AG04450 (cell line): ENCODE measurements at regions not wholly inside any gene's neighbourhood (a gene's known extent, or its start where the extent isn't known, plus 50 kb on each side); places are given as distances from the start of the nearest gene placed in this dataset.

ENCODE experiments used
- CTCF ChIA-PET: fragments of 300-600, 350-600 bp; formaldehyde crosslinking; extraction: SDS; loops from one replicate; lab custom pipeline; 2022; ENCODE audit warnings: antibody characterized with exemption, inconsistent platforms; lab: Charles Lee
- POLR2A ChIA-PET: fragments of 350-600 bp; formaldehyde crosslinking; extraction: SDS; loops from one replicate; lab custom pipeline; 2021; ENCODE audit warnings: antibody characterized with exemption, inconsistent platforms; lab: Yijun Ruan, JAX
- DNase-seq: peaks from one replicate; pipeline ENCODE4 v3.0.0-alpha.2; 2011; ENCODE audit warnings: low read depth, low spot score
- H3K27ac ChIP-seq: one replicate; pipeline ENCODE4 v1.5.1; 2012; ENCODE audit warnings: low read depth, low read length, control low read depth
- H3K27me3 ChIP-seq: one replicate; pipeline ENCODE4 v1.6.0; 2012; ENCODE audit warnings: low read length; ENCODE audit not compliant: control insufficient read depth, insufficient read depth
- H3K4me3 ChIP-seq: 2 replicates; pipeline ENCODE4 v1.5.1; 2011; ENCODE audit warnings: mild to moderate bottlenecking, low read depth, low read length, control low read depth
- H3K9me3 ChIP-seq: 2 replicates; pipeline ENCODE4 v1.5.1; 2012; ENCODE audit warnings: low read length; ENCODE audit not compliant: control insufficient read depth, insufficient read depth
- TF ChIP-seq, protein P1 (sequence below): IDR thresholded peaks from 2 replicates; pipeline ENCODE4 v1.5.1; 2011; ENCODE audit warnings: low read depth, low read length, control low read depth, inconsistent platforms

DNA sequence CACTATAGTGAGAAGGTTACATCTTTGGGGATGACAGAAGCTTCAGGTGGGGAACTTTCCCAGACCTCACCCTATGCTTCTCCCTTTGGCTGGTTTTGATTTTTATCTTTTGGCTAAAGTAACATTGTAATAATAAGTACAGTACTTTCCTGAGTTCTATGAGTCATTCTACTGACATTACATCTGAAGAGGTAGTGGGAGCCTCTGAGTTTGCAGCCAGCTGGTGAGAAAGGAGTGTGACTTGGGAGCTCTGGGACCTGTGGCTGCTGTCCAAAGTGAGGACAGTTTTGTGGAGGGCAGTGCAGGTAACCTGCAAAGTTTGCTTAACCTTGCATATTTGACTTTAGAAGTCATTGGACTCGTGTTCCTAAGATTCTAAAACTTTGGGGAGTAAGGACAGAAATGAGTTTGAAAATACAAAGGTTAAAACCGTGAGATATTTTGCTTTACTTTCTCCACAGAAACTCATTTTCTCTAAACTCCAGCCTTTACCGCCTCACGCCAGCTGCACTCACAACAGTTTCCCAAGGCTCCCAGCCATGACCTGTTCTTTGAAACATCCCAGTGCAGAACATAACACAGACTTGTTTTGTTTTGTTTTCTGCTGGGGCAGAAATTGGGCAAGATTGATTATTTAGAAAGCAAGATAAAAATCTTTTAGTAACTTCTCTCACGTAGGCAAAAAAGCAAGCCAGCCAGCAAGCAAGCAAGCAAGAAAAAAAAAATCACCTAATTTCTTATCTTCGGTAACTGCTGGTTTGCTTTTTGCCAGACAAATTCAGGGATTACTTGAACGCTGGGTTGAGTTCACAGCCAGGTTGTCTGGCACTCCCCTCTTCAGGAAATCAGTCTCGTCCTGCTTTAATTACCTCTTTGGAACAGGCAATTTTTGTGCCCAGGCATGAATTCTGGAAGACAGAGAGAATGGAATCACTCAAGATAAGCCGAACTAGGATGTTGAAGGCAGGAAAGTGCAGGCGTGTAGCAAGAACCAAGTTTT lies 478.3 kb upstream of the ISX start:
- ChIA-PET CTCF (no interaction called here), POLR2A (no interaction called here)
- no peaks in the 10 kb centered on the region for H3K27me3 ChIP-seq
- no peak overlapping the region for H3K27ac ChIP-seq
- H3K9me3 ChIP-seq, result peaks cover 46% of the 10 kb centered on the region
- no peak overlapping the region for H3K4me3 ChIP-seq
- DNase-seq, result no peak
- TF ChIP-seq, protein P1, sequence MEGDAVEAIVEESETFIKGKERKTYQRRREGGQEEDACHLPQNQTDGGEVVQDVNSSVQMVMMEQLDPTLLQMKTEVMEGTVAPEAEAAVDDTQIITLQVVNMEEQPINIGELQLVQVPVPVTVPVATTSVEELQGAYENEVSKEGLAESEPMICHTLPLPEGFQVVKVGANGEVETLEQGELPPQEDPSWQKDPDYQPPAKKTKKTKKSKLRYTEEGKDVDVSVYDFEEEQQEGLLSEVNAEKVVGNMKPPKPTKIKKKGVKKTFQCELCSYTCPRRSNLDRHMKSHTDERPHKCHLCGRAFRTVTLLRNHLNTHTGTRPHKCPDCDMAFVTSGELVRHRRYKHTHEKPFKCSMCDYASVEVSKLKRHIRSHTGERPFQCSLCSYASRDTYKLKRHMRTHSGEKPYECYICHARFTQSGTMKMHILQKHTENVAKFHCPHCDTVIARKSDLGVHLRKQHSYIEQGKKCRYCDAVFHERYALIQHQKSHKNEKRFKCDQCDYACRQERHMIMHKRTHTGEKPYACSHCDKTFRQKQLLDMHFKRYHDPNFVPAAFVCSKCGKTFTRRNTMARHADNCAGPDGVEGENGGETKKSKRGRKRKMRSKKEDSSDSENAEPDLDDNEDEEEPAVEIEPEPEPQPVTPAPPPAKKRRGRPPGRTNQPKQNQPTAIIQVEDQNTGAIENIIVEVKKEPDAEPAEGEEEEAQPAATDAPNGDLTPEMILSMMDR, result no peak

DNA sequence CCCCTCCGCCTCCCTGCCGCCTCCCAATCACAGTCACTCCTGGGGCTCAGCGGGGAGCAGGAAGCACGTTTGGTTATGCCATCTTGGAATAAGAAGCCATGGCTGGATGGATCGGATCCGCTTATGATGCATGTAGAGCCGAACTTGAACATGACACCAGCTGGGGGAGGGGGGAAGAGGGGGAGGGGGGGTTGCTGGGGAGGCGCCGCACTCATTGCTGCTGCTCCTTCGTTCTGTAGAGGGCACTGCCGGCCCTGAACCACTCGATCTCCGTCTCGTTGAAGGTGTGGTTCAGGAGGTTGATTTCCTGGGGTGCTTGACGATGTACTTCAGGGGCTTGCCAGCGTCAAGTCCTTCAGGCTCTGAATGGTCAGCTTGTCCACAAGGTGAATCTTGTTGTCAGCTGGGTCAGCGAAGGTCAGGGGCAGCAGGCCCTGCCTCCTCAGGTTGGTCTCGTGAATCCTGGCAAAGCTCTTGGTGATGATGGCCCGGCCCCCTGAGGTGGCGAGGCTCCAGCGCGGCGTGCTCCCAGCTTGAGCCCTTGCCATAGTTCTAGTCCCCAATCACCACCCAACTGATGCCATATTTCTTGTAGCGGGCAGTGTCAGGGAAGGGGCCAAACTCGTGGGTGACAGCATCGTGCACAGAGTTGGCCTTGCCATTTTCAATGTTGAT lies 476.9 kb upstream of the ISX start:
- DNase-seq, result no peak
- Histone ChIP-seq H3K27ac (no peak overlapping the region), H3K9me3 (peaks cover 45% of the 10 kb centered on the region), H3K4me3 (no peak overlapping the region), H3K27me3 (no peaks in the 10 kb centered on the region)
- CTCF ChIA-PET, result no interaction called here
- TF ChIP-seq, protein P1, result no peak
- POLR2A ChIA-PET, result no interaction called here

DNA sequence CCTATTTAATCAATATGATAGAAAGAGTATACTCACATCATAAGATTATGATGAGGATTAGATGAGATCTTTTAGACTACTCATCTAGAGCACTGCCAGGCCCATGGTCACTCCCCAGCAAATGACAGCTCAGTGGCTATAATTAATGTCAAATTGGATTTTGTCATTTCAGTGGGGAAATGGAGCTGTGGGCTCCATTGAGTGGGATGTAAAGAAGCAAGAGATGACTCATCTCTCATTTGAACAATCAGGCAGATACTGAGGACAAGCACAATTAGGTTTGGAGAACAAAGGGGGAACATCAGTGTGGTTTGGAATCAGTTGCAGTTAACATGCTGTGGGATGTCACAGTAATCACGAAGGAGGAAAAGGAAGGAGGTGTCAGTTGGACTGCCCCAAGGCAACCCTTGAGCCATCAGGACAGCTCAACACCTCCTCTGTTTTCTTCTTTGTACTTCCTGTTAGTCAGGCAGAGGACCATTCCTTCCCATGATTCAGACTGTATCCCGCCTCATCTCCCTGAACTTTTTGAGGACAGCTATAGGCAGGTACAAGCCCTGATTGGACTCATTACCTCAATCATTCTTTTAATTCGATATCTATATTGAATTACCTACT lies 473.7 kb upstream of the ISX start:
- ChIA-PET POLR2A (no interaction called here), CTCF (no interaction called here)
- H3K27me3 ChIP-seq, result no peaks in the 10 kb centered on the region
- no peak overlapping the region for H3K4me3 ChIP-seq
- H3K27ac ChIP-seq, result no peak overlapping the region
- no peak for DNase-seq
- H3K9me3 ChIP-seq, result peaks cover 44% of the 10 kb centered on the region
- TF ChIP-seq, protein P1, result no peak

DNA sequence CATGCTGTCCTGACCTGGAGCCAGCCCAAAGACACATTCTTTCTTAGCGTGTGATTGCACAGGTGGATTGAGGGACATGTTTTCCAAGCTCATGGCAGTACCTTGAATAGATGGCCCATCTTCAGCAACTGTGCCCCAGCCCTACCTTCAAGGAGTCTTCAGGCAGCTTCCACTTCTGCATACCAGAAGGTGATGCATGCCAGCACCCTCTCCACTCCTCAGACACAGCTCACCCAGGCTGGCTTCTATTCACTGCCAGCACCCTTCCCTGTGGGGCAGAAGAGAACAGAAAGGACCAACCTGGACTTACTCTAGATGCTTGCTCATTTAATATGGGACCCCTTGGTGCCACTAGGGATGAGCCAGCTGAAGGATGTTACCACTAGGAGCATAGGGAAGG lies 466.4 kb upstream of the ISX start:
- Histone ChIP-seq H3K27me3 (no peaks in the 10 kb centered on the region), H3K4me3 (no peak overlapping the region), H3K9me3 (peaks cover 22% of the 10 kb centered on the region), H3K27ac (no peak overlapping the region)
- TF ChIP-seq, protein P1, result no peak
- ChIA-PET POLR2A (no interaction called here), CTCF (no interaction called here)
- DNase-seq, result no peak
